Epithelial cell of proximal tubule (primary cell): ENCODE measurements at regions not wholly inside any gene's neighbourhood (a gene's known extent, or its start where the extent isn't known, plus 50 kb on each side); places are given as distances from the start of the nearest gene placed in this dataset.

Experiments
- DNase-seq: peaks from one replicate; pipeline ENCODE4 v3.0.0-alpha.2; 2011; ENCODE audit warnings: low read depth
- H3K4me3 ChIP-seq: 2 replicates; pipeline ENCODE4 v1.5.1; 2011; ENCODE audit warnings: low read depth, mild to moderate bottlenecking, low read length
- TF ChIP-seq, protein P1 (sequence below): conservative IDR thresholded peaks from 2 replicates; pipeline ENCODE4 v1.5.1; 2012; ENCODE audit warnings: low read depth, mild to moderate bottlenecking, low read length

DNA sequence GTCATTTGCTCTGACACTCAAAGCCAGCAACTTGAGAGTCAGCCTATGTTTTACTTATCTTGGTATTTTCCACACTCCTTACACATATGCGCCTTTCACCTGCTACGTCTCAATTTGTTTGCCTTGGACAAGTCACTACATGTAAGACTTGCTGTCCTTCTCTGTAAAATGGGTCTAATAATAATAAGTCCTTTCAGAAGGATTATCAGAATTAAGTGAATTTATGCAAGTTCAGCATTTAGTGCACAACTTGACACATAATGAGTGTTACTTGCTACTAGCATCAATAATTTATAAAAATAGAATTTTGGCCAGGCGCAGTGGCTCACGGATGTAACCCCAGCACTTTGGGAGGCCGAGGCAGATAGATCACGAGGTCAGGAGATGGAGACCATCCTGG lies 71.1 kb upstream of the UBL3 start:
- no peak overlapping the region for H3K4me3 ChIP-seq

DNA sequence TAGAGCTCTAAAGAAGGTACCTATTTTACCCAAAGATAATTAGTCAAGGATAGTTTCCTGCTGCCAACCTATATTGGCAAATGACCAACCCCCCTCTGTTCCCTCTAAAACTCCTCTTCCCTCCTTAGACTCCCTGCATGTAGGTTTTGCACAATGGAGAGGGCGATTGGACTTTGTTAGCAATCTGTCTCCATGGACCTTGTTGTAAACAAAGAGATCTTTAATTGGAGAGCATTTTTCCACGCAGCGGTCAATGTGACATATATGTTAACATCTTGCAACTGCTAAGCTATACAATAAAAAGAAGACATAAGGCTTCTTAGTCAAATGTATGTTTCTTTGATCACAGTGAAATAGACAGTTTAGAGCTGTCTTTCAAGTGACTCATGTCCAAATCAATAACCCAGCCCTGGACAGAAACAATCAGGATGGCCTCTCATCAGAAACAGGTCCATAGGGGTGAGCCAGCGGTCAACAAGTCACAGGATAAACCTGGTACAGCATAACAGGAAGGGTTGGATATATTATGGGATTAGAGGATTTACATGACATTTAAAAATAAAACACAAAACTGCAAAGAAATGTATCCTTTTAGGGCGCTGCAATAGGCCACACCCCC lies 69.7 kb upstream of the UBL3 start:
- TF ChIP-seq, protein P1, sequence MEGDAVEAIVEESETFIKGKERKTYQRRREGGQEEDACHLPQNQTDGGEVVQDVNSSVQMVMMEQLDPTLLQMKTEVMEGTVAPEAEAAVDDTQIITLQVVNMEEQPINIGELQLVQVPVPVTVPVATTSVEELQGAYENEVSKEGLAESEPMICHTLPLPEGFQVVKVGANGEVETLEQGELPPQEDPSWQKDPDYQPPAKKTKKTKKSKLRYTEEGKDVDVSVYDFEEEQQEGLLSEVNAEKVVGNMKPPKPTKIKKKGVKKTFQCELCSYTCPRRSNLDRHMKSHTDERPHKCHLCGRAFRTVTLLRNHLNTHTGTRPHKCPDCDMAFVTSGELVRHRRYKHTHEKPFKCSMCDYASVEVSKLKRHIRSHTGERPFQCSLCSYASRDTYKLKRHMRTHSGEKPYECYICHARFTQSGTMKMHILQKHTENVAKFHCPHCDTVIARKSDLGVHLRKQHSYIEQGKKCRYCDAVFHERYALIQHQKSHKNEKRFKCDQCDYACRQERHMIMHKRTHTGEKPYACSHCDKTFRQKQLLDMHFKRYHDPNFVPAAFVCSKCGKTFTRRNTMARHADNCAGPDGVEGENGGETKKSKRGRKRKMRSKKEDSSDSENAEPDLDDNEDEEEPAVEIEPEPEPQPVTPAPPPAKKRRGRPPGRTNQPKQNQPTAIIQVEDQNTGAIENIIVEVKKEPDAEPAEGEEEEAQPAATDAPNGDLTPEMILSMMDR: no peak
- DNase-seq: no peak
- H3K4me3 ChIP-seq: no peak overlapping the region

More for the DNA sequence above, 71.1 kb upstream of the UBL3 start:
- TF ChIP-seq, protein P1: no peak
- DNase-seq: no peak

DNA sequence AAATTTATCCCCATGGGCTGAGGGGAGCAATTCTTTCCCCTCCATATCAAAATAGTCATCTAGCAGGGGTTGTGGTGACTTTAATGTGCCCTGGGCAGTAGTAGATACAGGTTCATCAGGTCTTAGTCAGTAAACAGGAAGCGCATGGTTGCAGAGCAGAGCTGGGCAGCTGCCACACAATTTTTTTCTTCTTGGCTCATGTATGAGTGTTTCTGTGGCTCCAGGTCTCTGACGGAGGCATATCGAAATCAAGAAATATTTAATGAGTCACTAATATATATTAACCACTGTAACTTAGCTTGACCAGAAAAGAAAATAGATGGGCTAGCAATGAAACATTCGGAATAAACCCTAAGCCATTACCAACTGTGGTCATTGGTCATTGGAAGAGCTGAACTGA lies 68.4 kb upstream of the UBL3 start:
- DNase-seq: peak; percentile 44
- H3K4me3 ChIP-seq: no peak overlapping the region

DNA sequence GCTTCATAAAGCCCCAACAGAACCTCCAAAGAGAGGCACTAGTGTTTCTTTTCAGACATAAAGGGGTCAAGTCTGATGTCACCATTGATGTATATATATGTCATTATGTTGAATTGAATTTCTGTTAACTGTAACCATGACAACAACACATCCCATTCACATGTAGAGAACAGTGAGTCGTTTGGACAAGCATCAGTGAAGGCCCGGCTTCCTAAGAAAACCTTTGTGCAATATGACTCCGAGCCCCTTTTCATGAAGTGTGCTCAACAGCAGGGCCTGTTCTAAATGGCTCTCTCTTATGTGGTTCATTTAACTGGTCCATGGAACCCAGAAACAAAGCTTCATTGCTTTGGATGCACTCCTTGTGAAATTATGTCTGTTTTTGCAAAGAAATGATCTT lies 67.2 kb upstream of the UBL3 start:
- TF ChIP-seq, protein P1: no peak
- DNase-seq: no peak
- H3K4me3 ChIP-seq: no peak overlapping the region

More for the DNA sequence above, 68.4 kb upstream of the UBL3 start:
- TF ChIP-seq, protein P1: no peak

DNA sequence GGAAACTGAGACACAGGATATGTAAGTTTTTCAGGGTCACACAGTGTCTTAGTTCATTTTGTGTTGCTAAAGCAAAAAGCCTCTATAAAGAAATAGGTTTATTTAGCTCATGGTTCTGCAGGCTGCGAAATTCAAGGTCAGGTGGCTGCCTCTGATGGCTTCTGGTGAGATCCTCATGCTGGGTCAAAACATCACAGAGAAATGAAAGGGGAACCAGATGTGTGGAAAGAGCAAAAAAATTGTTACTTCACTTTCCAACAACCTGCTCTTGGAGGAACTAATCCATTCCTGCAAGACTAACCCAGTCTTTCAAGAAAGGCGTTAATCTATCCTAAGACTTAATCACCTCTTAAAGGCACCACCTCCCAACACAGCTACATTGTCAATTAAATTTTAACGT lies 64.2 kb upstream of the UBL3 start:
- no peak overlapping the region for H3K4me3 ChIP-seq
- TF ChIP-seq, protein P1: no peak
- no peak for DNase-seq

DNA sequence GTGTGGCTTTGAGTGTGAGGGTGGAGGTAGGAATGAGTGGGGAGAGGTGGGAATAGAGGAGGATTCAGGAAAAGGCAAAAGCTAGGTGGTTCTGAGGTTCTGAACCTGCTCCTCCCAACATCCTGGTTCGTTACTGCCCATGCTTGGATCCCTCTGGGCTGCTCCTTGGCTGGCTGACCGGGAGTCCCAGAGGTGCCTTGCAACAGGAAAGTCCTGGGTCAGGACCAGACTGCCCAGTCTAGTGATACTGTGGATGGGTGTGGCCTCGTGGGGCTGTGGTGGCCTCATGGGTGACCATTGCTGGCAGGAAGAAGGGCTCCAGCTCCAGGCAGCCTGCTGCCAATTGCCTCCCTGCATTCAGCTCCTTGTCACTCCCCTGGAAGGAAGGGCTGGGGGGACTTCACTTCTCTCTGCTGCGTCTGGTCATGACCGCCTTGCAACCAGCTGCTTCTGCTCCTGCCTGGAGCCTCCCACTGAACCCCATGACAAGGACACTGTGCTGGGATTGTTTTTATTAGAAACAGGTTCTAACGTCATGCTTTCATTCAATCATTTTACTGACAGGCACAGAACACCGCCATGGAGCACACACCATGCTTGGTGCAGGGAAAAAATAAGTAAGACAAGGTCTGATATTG lies 61.5 kb upstream of the UBL3 start:
- DNase-seq: no peak
- TF ChIP-seq, protein P1: no peak
- no peak overlapping the region for H3K4me3 ChIP-seq
